H1 (cell line): ENCODE measurements at regions not wholly inside any gene's neighbourhood (a gene's known extent, or its start where the extent isn't known, plus 50 kb on each side); places are given as distances from the start of the nearest gene placed in this dataset.

Experiments
- CTCF ChIA-PET: fragments of 300-600 bp; sonication (Branson Sonifier 250); formaldehyde crosslinking; loops from one replicate; lab custom pipeline; 2021; ENCODE audit not compliant: partially characterized antibody; lab: Charles Lee
- POLR2A ChIA-PET: fragments of 300-600 bp; sonication (Branson Sonifier 250); formaldehyde crosslinking; loops from one replicate; lab custom pipeline; 2021; ENCODE audit warnings: inconsistent platforms; ENCODE audit not compliant: partially characterized antibody; lab: Charles Lee
- DNase-seq, 2 experiments: peaks; one replicate each; pipeline versions ENCODE4 v3.0.0 to v3.0.0-alpha.2; 2010 to 2022; ENCODE audit warnings: low spot score in 2 of 2, low read depth in 1 of 2, mixed read lengths in 1 of 2
- FAIRE-seq: peaks from 2 replicates; lab custom pipeline; 2011; peaks lifted over from hg19 to GRCh38; lab: Jason Lieb, UNC
- H2AFZ ChIP-seq: 2 replicates; pipeline ENCODE4 v1.8.1; 2012; ENCODE audit warnings: low read length, inconsistent platforms
- H2AK5ac ChIP-seq: 2 replicates; pipeline ENCODE4 v1.6.1; 2013; ENCODE audit warnings: low read depth, low read length
- H2BK120ac ChIP-seq: replicated peaks from 2 replicates; pipeline ENCODE3; 2013; ENCODE audit warnings: low read depth, low read length, inconsistent platforms
- H2BK12ac ChIP-seq: 2 replicates; pipeline ENCODE4 v1.6.1; 2013; ENCODE audit warnings: low read depth, low read length
- H2BK15ac ChIP-seq: 2 replicates; pipeline ENCODE4 v1.6.1; 2013; ENCODE audit warnings: low read length
- H2BK20ac ChIP-seq: 2 replicates; pipeline ENCODE4 v1.6.1; 2013; ENCODE audit warnings: low read length
- H2BK5ac ChIP-seq: 2 replicates; pipeline ENCODE4 v1.6.1; 2013; ENCODE audit warnings: low read depth, low read length
- H3K14ac ChIP-seq: 2 replicates; pipeline ENCODE4 v1.6.1; 2013; ENCODE audit warnings: inconsistent platforms; ENCODE audit not compliant: insufficient read length
- H3K18ac ChIP-seq: 2 replicates; pipeline ENCODE4 v1.6.1; 2013; ENCODE audit warnings: low read length; ENCODE audit errors: extremely low read depth
- H3K23ac ChIP-seq: 2 replicates; pipeline ENCODE4 v1.6.1; 2013; ENCODE audit warnings: inconsistent platforms; ENCODE audit not compliant: insufficient read length
- H3K23me2 ChIP-seq: 2 replicates; pipeline ENCODE4 v1.6.1; 2013; ENCODE audit warnings: low read depth, low read length
- H3K27ac ChIP-seq: 2 replicates; pipeline ENCODE4 v1.6.1; 2011; ENCODE audit warnings: low read depth, low read length, inconsistent platforms
- H3K27me3 ChIP-seq, 4 experiments: replicated peaks in 1 of 4; 1 replicate in 1 of 4; 2 replicates in 3 of 4; pipeline versions ENCODE4 v1.6.1 to v1.8.1; 2011 to 2013; ENCODE audit warnings: low read length in 3 of 4, mild to moderate bottlenecking in 3 of 4, inconsistent platforms in 2 of 4, mixed read lengths in 2 of 4, moderate library complexity in 1 of 4; ENCODE audit not compliant: control insufficient read depth in 3 of 4, insufficient read depth in 3 of 4; ENCODE audit errors: extremely low read depth in 1 of 4
- H3K36me3 ChIP-seq, 4 experiments: 2 replicates each; pipeline versions ENCODE4 v1.6.1 to v1.8.1; 2011 to 2013; ENCODE audit warnings: mild to moderate bottlenecking in 4 of 4, low read length in 3 of 4, moderate library complexity in 2 of 4, control low read depth in 1 of 4, inconsistent platforms in 1 of 4; ENCODE audit not compliant: insufficient read depth in 4 of 4, control insufficient read depth in 2 of 4
- H3K4ac ChIP-seq: replicated peaks from 2 replicates; pipeline ENCODE3; 2013; ENCODE audit warnings: low read length, low read depth, mixed read lengths, inconsistent platforms; ENCODE audit not compliant: insufficient read length
- H3K4me1 ChIP-seq, 4 experiments: replicated peaks in 1 of 4; 1 replicate in 1 of 4; 2 replicates in 3 of 4; pipeline versions ENCODE4 v1.6.1 to v1.8.1; 2011 to 2013; ENCODE audit warnings: low read length in 3 of 4, inconsistent platforms in 2 of 4, mixed read lengths in 1 of 4; ENCODE audit not compliant: insufficient read depth in 4 of 4, control insufficient read depth in 3 of 4
- H3K4me2 ChIP-seq, 2 experiments: 2 replicates each; pipeline versions ENCODE4 v1.6.1 to v1.8.1; 2011 to 2013; ENCODE audit warnings: low read depth in 2 of 2, low read length in 2 of 2, control low read depth in 1 of 2, inconsistent platforms in 1 of 2, mild to moderate bottlenecking in 1 of 2; ENCODE audit not compliant: insufficient read depth in 1 of 2
- H3K4me3 ChIP-seq, 4 experiments: fragments of 200-600, 300-600 bp in 1 of 4; sonication (generic), shearing (Covaris generic), sonication (Bioruptor Twin) in 1 of 4; 2 replicates each; pipeline versions ENCODE4 v1.5.1 to v1.8.1; 2011 to 2016; ENCODE audit warnings: low read length in 4 of 4, low read depth in 3 of 4, control low read depth in 2 of 4, inconsistent platforms in 2 of 4, mild to moderate bottlenecking in 2 of 4, mixed read lengths in 1 of 4, moderate library complexity in 1 of 4; ENCODE audit not compliant: insufficient read depth in 2 of 4; ENCODE audit errors: extremely low read depth in 1 of 4
- H3K56ac ChIP-seq: replicated peaks from 2 replicates; pipeline ENCODE3; 2013; ENCODE audit warnings: low read depth, mild to moderate bottlenecking, mixed read lengths, low read length, inconsistent platforms; ENCODE audit not compliant: insufficient read length
- H3K79me1 ChIP-seq: 2 replicates; pipeline ENCODE4 v1.6.1; 2013; ENCODE audit warnings: low read depth, low read length, control low read depth
- H3K79me2 ChIP-seq, 2 experiments: 2 replicates each; pipeline versions ENCODE4 v1.6.1 to v1.8.1; 2012 to 2013; ENCODE audit warnings: low read length in 2 of 2, mild to moderate bottlenecking in 2 of 2, inconsistent platforms in 1 of 2; ENCODE audit not compliant: insufficient read depth in 2 of 2, control insufficient read depth in 1 of 2
- H3K9ac ChIP-seq, 4 experiments: replicated peaks in 1 of 4; 1 replicate in 1 of 4; 2 replicates in 3 of 4; pipeline versions ENCODE4 v1.6.1 to v1.8.1; 2011 to 2013; ENCODE audit warnings: low read depth in 3 of 4, low read length in 3 of 4, control low read depth in 2 of 4, mild to moderate bottlenecking in 2 of 4, moderate library complexity in 2 of 4, inconsistent platforms in 1 of 4; ENCODE audit errors: extremely low read depth in 1 of 4
- H3K9me3 ChIP-seq, 2 experiments: 2 replicates each; pipeline versions ENCODE4 v1.6.1 to v1.8.1; 2012 to 2013; ENCODE audit warnings: mild to moderate bottlenecking in 2 of 2, moderate library complexity in 2 of 2, control low read depth in 1 of 2, inconsistent platforms in 1 of 2, low read depth in 1 of 2, low read length in 1 of 2, mixed read lengths in 1 of 2; ENCODE audit not compliant: insufficient read depth in 2 of 2
- H4K20me1 ChIP-seq, 2 experiments: replicated peaks in 1 of 2; 2 replicates each; pipeline versions ENCODE3 to v1.8.1; 2011 to 2013; ENCODE audit warnings: inconsistent platforms in 2 of 2, low read length in 2 of 2, mild to moderate bottlenecking in 1 of 2; ENCODE audit not compliant: insufficient read depth in 2 of 2, control insufficient read depth in 1 of 2
- H4K5ac ChIP-seq: 2 replicates; pipeline ENCODE4 v1.6.1; 2013; ENCODE audit warnings: low read length, low read depth, mixed read lengths, inconsistent platforms; ENCODE audit not compliant: insufficient read length
- H4K8ac ChIP-seq: 2 replicates; pipeline ENCODE4 v1.8.0; 2013; ENCODE audit warnings: mild to moderate bottlenecking, moderate library complexity, low read length, inconsistent platforms; ENCODE audit not compliant: insufficient read depth; ENCODE audit errors: extremely low read depth
- H4K91ac ChIP-seq: replicated peaks from 2 replicates; pipeline ENCODE3; 2013; ENCODE audit warnings: low read length, mixed read lengths, inconsistent platforms; ENCODE audit not compliant: insufficient read length
- ASH2L ChIP-seq: fragments of 200-600, 300-600 bp; sonication (generic); IDR thresholded peaks from one replicate; pipeline ENCODE4 v1.7.1; 2017; ENCODE audit warnings: low read length
- BCL11A ChIP-seq, 2 experiments: IDR thresholded peaks; one replicate each; pipeline ENCODE4 v1.6.1; 2011; ENCODE audit warnings: low read depth in 2 of 2, low read length in 2 of 2, mild to moderate bottlenecking in 2 of 2
- GABPA ChIP-seq: IDR thresholded peaks from 2 replicates; pipeline ENCODE4 v1.6.1; 2011; ENCODE audit warnings: mild to moderate bottlenecking, low read length, moderate library complexity, borderline replicate concordance; ENCODE audit not compliant: insufficient read depth
- GTF2F1 ChIP-seq: IDR thresholded peaks from 2 replicates; pipeline ENCODE4 v1.6.1; 2012; ENCODE audit warnings: low read depth, low read length, improper control_type of control experiment, borderline replicate concordance
- HDAC6 ChIP-seq: IDR thresholded peaks from one replicate; pipeline ENCODE4 v1.7.1; 2012; ENCODE audit warnings: low read depth, mild to moderate bottlenecking, inconsistent platforms, low read length, moderate library complexity
- KDM5A ChIP-seq: fragments of 200-600 bp; IDR thresholded peaks from 2 replicates; pipeline ENCODE4 v1.7.1; 2012; ENCODE audit warnings: mild to moderate bottlenecking, low read length, inconsistent platforms, mixed read lengths
- NRF1 ChIP-seq: IDR thresholded peaks from 2 replicates; pipeline ENCODE4 v1.6.1; 2011; ENCODE audit warnings: mild to moderate bottlenecking, low read depth, low read length, improper control_type of control experiment
- POLR2AphosphoS5 ChIP-seq: IDR thresholded peaks from 2 replicates; pipeline ENCODE4 v1.6.1; 2011; ENCODE audit warnings: low read depth, low read length
- RAD21 ChIP-seq, 2 experiments: IDR thresholded peaks in 1 of 2; conservative IDR thresholded peaks in 1 of 2; 2 replicates each; pipeline ENCODE4 v1.6.1; 2011; ENCODE audit warnings: low read depth in 2 of 2, low read length in 2 of 2, improper control_type of control experiment in 1 of 2, inconsistent platforms in 1 of 2, mild to moderate bottlenecking in 1 of 2, moderate library complexity in 1 of 2
- SAP30 ChIP-seq: fragments of 300-600 bp; sonication (generic); IDR thresholded peaks from 2 replicates; pipeline ENCODE4 v1.7.1; 2012; ENCODE audit warnings: low read length, moderate library complexity, mild to moderate bottlenecking, inconsistent platforms; ENCODE audit not compliant: insufficient read depth, insufficient replicate concordance
- SIN3A ChIP-seq, 2 experiments: IDR thresholded peaks in 1 of 2; conservative IDR thresholded peaks in 1 of 2; 2 replicates each; pipeline ENCODE4 v1.6.1; 2011 to 2012; ENCODE audit warnings: low read length in 2 of 2, improper control_type of control experiment in 1 of 2, low read depth in 1 of 2, mild to moderate bottlenecking in 1 of 2
- SIRT6 ChIP-seq: IDR thresholded peaks from one replicate; pipeline ENCODE4 v1.7.1; 2012; ENCODE audit warnings: low read length, inconsistent platforms
- SP1 ChIP-seq: IDR thresholded peaks from 2 replicates; pipeline ENCODE4 v1.6.1; 2011; ENCODE audit warnings: low read depth, low read length
- SP4 ChIP-seq: IDR thresholded peaks from 2 replicates; pipeline ENCODE4 v1.6.1; 2012; ENCODE audit warnings: low read length, inconsistent platforms
- TAF1 ChIP-seq: IDR thresholded peaks from 2 replicates; pipeline ENCODE4 v1.6.1; 2011; ENCODE audit warnings: mild to moderate bottlenecking, low read depth, low read length
- TAF7 ChIP-seq: optimal IDR thresholded peaks from 2 replicates; pipeline ENCODE3; 2011; ENCODE audit warnings: low read depth, mild to moderate bottlenecking, inconsistent platforms, low read length, moderate library complexity, borderline replicate concordance
- WGBS, 2 experiments: shearing (Covaris generic) in 1 of 2; methylation state at CpG; one replicate each; pipeline versions ENCODE4 v1.1.6 to v1.1.7; 2013 to 2015; ENCODE audit warnings: low lambda C conversion rate in 2 of 2, mixed read lengths in 2 of 2, inconsistent platforms in 1 of 2, low coverage in 1 of 2, missing lambda C conversion rate in 1 of 2; ENCODE audit not compliant: insufficient replicate concordance in 2 of 2, insufficient coverage in 1 of 2, insufficient read length in 1 of 2; ENCODE audit errors: extremely low coverage in 1 of 2, missing lambda C conversion rate in 1 of 2; 5-methylcytosine and 5-hydroxymethylcytosine counted together

GRCh38 chr18:22658318-22658717 lies 240.6 kb upstream of the CTAGE1 start:
- FAIRE-seq (no peak), DNase-seq (no peak)
- H4K5ac ChIP-seq, result no peak overlapping the region
- H3K79me2 ChIP-seq, result no peaks in the 10 kb centered on the region
- H2BK5ac ChIP-seq, result no peak overlapping the region
- H4K91ac ChIP-seq, result no peak overlapping the region
- H3K56ac ChIP-seq, result no peak overlapping the region
- no peak overlapping the region for H4K8ac ChIP-seq
- peaks cover 0 to 3% of the 10 kb centered on the region in 2 experiments; a peak in 1 of 4 replicates for H3K9me3 ChIP-seq
- no peak overlapping the region for H2AFZ ChIP-seq
- H3K27ac ChIP-seq, result no peak overlapping the region
- no peak overlapping the region for H2AK5ac ChIP-seq
- no peaks in the 10 kb centered on the region for H4K20me1 ChIP-seq
- POLR2A ChIA-PET, result no interaction called here
- H3K23me2 ChIP-seq, result no peaks in the 10 kb centered on the region
- no peak overlapping the region for H2BK20ac ChIP-seq
- no peaks in the 10 kb centered on the region for H3K79me1 ChIP-seq
- H3K14ac ChIP-seq, result no peak overlapping the region
- H3K4me1 ChIP-seq, result no peaks in the 10 kb centered on the region
- CTCF ChIA-PET, result no interaction called here
- no peak overlapping the region for H2BK15ac ChIP-seq
- H2BK120ac ChIP-seq, result no peak overlapping the region
- no peaks in the 10 kb centered on the region for H3K27me3 ChIP-seq
- 86% methylated on average over 2 of the region's 2 CpGs; no CpG with 5 or more reads in 1 of the 2 experiments for WGBS, 2 experiments
- no peak overlapping the region for H3K4ac ChIP-seq
- H3K23ac ChIP-seq, result no peak overlapping the region
- no peak overlapping the region for H3K9ac ChIP-seq
- no peak overlapping the region for H3K18ac ChIP-seq
- H3K4me3 ChIP-seq, result no peak overlapping the region
- H3K36me3 ChIP-seq, result no peaks in the 10 kb centered on the region
- H2BK12ac ChIP-seq, result no peak overlapping the region
- H3K4me2 ChIP-seq, result no peak overlapping the region
- TF ChIP-seq ASH2L (no peak), TAF7 (no peak), SIN3A (conservative IDR thresholded peaks at IDR 0.05 in 1 of 2, IDR thresholded peaks at IDR 0.05 in 1 of 2; ENCODE audit: low read depth in 1 of 2, low read length in 2 of 2) (no peak), NRF1 (no peak), GABPA (no peak), TAF1 (no peak), SIRT6 (no peak), GTF2F1 (no peak), HDAC6 (no peak), KDM5A (no peak), POLR2AphosphoS5 (no peak), SP4 (no peak), BCL11A (IDR thresholded peaks at IDR 0.05; ENCODE audit: low read depth in 2 of 2, low read length in 2 of 2) (no peak), SAP30 (no peak), RAD21 (IDR thresholded peaks at IDR 0.05 in 1 of 2, conservative IDR thresholded peaks at IDR 0.05 in 1 of 2; ENCODE audit: low read depth in 2 of 2, low read length in 2 of 2) (no peak), SP1 (no peak)
